ENCODE measurements at regions not wholly inside any gene's neighbourhood (a gene's known extent, or its start where the extent isn't known, plus 50 kb on each side); places are given as distances from the start of the nearest gene placed in this dataset.

GRCh38 chr2:67465623-67466022 lies 68.5 kb downstream of the ETAA1 start:
- H3K36me3 Mint-ChIP-seq: no peaks in the 10 kb centered on the region
- H3K4me3 Mint-ChIP-seq: no peak overlapping the region
- Histone ChIP-seq H3K9me3 (replicated peaks in 1 of 2; ENCODE audit: control insufficient read depth in 1 of 2, insufficient read depth in 1 of 2, low read length in 2 of 2) (no peaks in the 10 kb centered on the region), H3K4me2 (replicated peaks; ENCODE audit: extremely low read depth, low read length, poor library complexity, severe bottlenecking) (no peak overlapping the region), H4K20me1 (ENCODE audit: insufficient read depth, low read length) (no peaks in the 10 kb centered on the region), H3K36me3 (replicated peaks in 1 of 2; ENCODE audit: control insufficient read depth in 1 of 2, insufficient read depth in 2 of 2, low read length in 2 of 2) (no peaks in the 10 kb centered on the region), H3K9ac (ENCODE audit: insufficient read depth, low read length, poor library complexity, severe bottlenecking) (no peak overlapping the region), H3K27ac (ENCODE audit: low read depth in 1 of 2, low read length in 2 of 2) (no peak overlapping the region), H3K79me2 (ENCODE audit: insufficient read depth, low read length) (no peaks in the 10 kb centered on the region), H3K4me3 (replicated peaks in 1 of 3; ENCODE audit: low read depth in 2 of 3, low read length in 3 of 3) (no peak overlapping the region), H2AFZ (ENCODE audit: insufficient read depth, low read depth, low read length, poor library complexity, severe bottlenecking) (no peak overlapping the region), H3K27me3 (ENCODE audit: control insufficient read depth in 2 of 2, insufficient read depth in 2 of 2, low read length in 2 of 2) (no peaks in the 10 kb centered on the region), H3K4me1 (ENCODE audit: control insufficient read depth in 1 of 2, insufficient read depth in 2 of 2, low read length in 2 of 2) (no peaks in the 10 kb centered on the region)
- TF ChIP-seq, protein P1, sequence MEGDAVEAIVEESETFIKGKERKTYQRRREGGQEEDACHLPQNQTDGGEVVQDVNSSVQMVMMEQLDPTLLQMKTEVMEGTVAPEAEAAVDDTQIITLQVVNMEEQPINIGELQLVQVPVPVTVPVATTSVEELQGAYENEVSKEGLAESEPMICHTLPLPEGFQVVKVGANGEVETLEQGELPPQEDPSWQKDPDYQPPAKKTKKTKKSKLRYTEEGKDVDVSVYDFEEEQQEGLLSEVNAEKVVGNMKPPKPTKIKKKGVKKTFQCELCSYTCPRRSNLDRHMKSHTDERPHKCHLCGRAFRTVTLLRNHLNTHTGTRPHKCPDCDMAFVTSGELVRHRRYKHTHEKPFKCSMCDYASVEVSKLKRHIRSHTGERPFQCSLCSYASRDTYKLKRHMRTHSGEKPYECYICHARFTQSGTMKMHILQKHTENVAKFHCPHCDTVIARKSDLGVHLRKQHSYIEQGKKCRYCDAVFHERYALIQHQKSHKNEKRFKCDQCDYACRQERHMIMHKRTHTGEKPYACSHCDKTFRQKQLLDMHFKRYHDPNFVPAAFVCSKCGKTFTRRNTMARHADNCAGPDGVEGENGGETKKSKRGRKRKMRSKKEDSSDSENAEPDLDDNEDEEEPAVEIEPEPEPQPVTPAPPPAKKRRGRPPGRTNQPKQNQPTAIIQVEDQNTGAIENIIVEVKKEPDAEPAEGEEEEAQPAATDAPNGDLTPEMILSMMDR (IDR thresholded peaks at IDR 0.05): no peak
- peaks cover 0 to 6% (median 3%) of the 10 kb centered on the region in 3 donors for H3K27me3 Mint-ChIP-seq (ENCODE audit: low read depth in 3 of 3)
- no peak for DNase-seq
- H3K4me1 Mint-ChIP-seq: no peaks in the 10 kb centered on the region
- no peak overlapping the region for H3K27ac Mint-ChIP-seq
- peaks cover 0 to 3% (median 0%) of the 10 kb centered on the region in 7 donors for H3K9me3 Mint-ChIP-seq
- intact Hi-C loops (cut with micrococcal nuclease): no loop called here

DNA sequence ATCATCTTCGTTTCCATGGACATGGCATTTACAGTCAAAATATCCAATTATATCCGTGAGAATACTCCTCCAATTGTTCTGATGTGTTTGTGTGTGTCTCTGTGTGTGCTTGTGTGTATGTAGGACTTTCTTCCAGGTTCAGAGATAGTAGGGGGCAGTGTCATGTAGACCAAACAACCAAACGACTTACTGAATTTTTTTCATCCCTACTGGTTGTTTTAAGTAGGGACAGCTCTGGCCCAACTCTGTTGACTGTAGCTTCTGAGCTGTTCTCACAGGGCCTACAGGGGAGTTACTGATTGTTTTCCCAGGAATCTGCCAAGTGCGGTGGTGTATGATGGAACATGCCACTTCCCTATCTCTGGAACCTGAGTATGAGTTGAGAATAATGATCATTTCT lies 69.6 kb downstream of the ETAA1 start:
- Histone ChIP-seq H2AFZ (ENCODE audit: insufficient read depth, low read depth, low read length, poor library complexity, severe bottlenecking) (no peak overlapping the region), H3K27me3 (ENCODE audit: control insufficient read depth in 2 of 2, insufficient read depth in 2 of 2, low read length in 2 of 2) (no peaks in the 10 kb centered on the region), H3K27ac (ENCODE audit: low read depth in 1 of 2, low read length in 2 of 2) (no peak overlapping the region), H3K79me2 (ENCODE audit: insufficient read depth, low read length) (no peaks in the 10 kb centered on the region), H3K9ac (ENCODE audit: insufficient read depth, low read length, poor library complexity, severe bottlenecking) (no peak overlapping the region), H3K36me3 (replicated peaks in 1 of 2; ENCODE audit: control insufficient read depth in 1 of 2, insufficient read depth in 2 of 2, low read length in 2 of 2) (no peaks in the 10 kb centered on the region), H3K4me3 (replicated peaks in 1 of 3; ENCODE audit: low read depth in 2 of 3, low read length in 3 of 3) (no peak overlapping the region), H3K9me3 (replicated peaks in 1 of 2; ENCODE audit: control insufficient read depth in 1 of 2, insufficient read depth in 1 of 2, low read length in 2 of 2) (no peaks in the 10 kb centered on the region), H4K20me1 (ENCODE audit: insufficient read depth, low read length) (no peaks in the 10 kb centered on the region), H3K4me2 (replicated peaks; ENCODE audit: extremely low read depth, low read length, poor library complexity, severe bottlenecking) (no peak overlapping the region), H3K4me1 (ENCODE audit: control insufficient read depth in 1 of 2, insufficient read depth in 2 of 2, low read length in 2 of 2) (no peaks in the 10 kb centered on the region)
- Mint-ChIP-seq H3K9me3 (peaks cover 0 to 3% (median 0%) of the 10 kb centered on the region in 7 donors), H3K27me3 (ENCODE audit: low read depth in 3 of 3) (peaks cover 0 to 6% (median 3%) of the 10 kb centered on the region in 3 donors), H3K36me3 (no peaks in the 10 kb centered on the region), H3K4me1 (no peaks in the 10 kb centered on the region), H3K27ac (no peak overlapping the region), H3K4me3 (no peak overlapping the region)
- no CpG with 5 or more reads among the region's 4 CpGs for WGBS (ENCODE audit: insufficient coverage)
- TF ChIP-seq, protein P1 (IDR thresholded peaks at IDR 0.05): no peak
- intact Hi-C loops (cut with micrococcal nuclease): no loop called here
- DNase-seq: no peak
